Choroid plexus epithelial cell (primary cell): ENCODE measurements at regions not wholly inside any gene's neighbourhood (a gene's known extent, or its start where the extent isn't known, plus 50 kb on each side); places are given as distances from the start of the nearest gene placed in this dataset.

ENCODE experiments used
- DNase-seq: peaks from one replicate; pipeline ENCODE4 v3.0.0-alpha.2; 2010; ENCODE audit warnings: low read depth
- H3K4me3 ChIP-seq: 2 replicates; pipeline ENCODE4 v1.5.1; 2011; ENCODE audit warnings: low read depth, mild to moderate bottlenecking, control low read depth, low read length, moderate library complexity
- CTCF ChIP-seq: conservative IDR thresholded peaks from 2 replicates; pipeline ENCODE4 v1.5.1; 2011; ENCODE audit warnings: low read depth, mild to moderate bottlenecking, control low read depth, inconsistent platforms, low read length, moderate library complexity

GRCh38 chr3:124132813-124133212 lies 140.9 kb upstream of the ROPN1 start:
- no peak overlapping the region for H3K4me3 ChIP-seq
- TF ChIP-seq CTCF, result no peak
- no peak for DNase-seq

- H3K4me3 ChIP-seq, result no peak overlapping the region
- DNase-seq, result no peak
- no peak for TF ChIP-seq CTCF
Measured at GRCh38 chr3:124133366-124133940, 141.5 kb upstream of the ROPN1 start.

- TF ChIP-seq CTCF, result no peak
- H3K4me3 ChIP-seq, result no peak overlapping the region
- no peak for DNase-seq
Measured at GRCh38 chr3:124137216-124137615, 145.3 kb upstream of the ROPN1 start.

GRCh38 chr3:124138148-124138547 lies 146.2 kb upstream of the ROPN1 start:
- no peak for DNase-seq
- TF ChIP-seq CTCF, result no peak
- no peak overlapping the region for H3K4me3 ChIP-seq

GRCh38 chr3:124140746-124141145 lies 148.8 kb upstream of the ROPN1 start:
- no peak for DNase-seq
- no peak for TF ChIP-seq CTCF
- H3K4me3 ChIP-seq, result no peak overlapping the region

GRCh38 chr3:124142389-124142970 lies 150.6 kb upstream of the ROPN1 start:
- no peak for TF ChIP-seq CTCF
- DNase-seq, result no peak
- H3K4me3 ChIP-seq, result no peak overlapping the region

- no peak overlapping the region for H3K4me3 ChIP-seq
- DNase-seq, result no peak
- TF ChIP-seq CTCF, result no peak
Measured at GRCh38 chr3:124143047-124143446, 151.1 kb upstream of the ROPN1 start.
